Lower leg skin (tissue), 3 donors: ENCODE measurements at regions not wholly inside any gene's neighbourhood (a gene's known extent, or its start where the extent isn't known, plus 50 kb on each side); places are given as distances from the start of the nearest gene placed in this dataset.

ENCODE experiments used
- POLR2A ChIP-seq, 2 donors: fragments of 450-650 bp; IDR thresholded peaks; one replicate each; pipeline ENCODE4 v1.6.1; 2016 to 2017; ENCODE audit warnings: antibody characterized with exemption in 2 of 2, mild to moderate bottlenecking in 1 of 2, moderate library complexity in 1 of 2
- TF ChIP-seq, protein P1 (sequence below), 3 donors: fragments of 450-650 bp; IDR thresholded peaks; one replicate each; pipeline ENCODE4 v1.5.1; 2016; ENCODE audit warnings: antibody characterized with exemption in 3 of 3, mild to moderate bottlenecking in 3 of 3, moderate library complexity in 2 of 3

DNA sequence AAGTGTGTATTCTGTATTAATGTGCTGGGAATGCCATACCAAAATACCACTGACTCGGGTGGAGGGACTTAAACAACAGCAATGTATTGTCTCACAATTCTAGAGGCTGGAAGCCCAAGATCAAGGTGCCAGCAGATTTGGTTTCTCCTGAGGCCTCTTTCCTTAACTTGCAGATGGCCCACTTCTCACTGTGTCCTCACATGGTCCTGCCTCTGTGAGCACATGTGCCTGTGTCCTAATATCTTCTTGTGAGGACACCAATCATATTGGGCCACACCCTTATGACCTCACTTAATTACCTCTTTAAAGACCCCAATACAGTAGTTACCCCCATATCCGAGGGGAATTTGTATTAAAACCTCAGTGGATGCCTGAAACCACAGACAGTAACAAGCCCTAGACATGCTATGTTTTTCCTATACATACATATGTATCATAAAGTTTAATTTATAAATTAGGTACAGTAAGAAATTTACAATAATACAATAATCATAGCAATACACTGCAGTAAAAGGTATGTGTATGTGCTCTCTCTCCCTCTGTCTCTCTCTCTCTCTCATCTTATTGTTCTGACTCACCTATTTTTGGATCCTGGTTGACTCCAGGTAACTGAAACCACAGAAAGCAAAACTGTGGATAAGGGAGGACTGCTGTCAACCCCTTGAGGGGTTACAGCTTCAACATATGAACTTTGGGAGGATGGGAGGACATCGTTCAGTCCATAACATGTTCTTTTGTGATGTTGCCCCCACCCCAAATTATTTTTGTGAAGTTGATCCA, 174.3 kb downstream of the IRS2 start:
- TF ChIP-seq, protein P1, sequence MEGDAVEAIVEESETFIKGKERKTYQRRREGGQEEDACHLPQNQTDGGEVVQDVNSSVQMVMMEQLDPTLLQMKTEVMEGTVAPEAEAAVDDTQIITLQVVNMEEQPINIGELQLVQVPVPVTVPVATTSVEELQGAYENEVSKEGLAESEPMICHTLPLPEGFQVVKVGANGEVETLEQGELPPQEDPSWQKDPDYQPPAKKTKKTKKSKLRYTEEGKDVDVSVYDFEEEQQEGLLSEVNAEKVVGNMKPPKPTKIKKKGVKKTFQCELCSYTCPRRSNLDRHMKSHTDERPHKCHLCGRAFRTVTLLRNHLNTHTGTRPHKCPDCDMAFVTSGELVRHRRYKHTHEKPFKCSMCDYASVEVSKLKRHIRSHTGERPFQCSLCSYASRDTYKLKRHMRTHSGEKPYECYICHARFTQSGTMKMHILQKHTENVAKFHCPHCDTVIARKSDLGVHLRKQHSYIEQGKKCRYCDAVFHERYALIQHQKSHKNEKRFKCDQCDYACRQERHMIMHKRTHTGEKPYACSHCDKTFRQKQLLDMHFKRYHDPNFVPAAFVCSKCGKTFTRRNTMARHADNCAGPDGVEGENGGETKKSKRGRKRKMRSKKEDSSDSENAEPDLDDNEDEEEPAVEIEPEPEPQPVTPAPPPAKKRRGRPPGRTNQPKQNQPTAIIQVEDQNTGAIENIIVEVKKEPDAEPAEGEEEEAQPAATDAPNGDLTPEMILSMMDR (IDR thresholded peaks at IDR 0.05), result no peak
- TF ChIP-seq POLR2A (IDR thresholded peaks at IDR 0.05), result no peak
